ENCODE measurements at regions not wholly inside any gene's neighbourhood (a gene's known extent, or its start where the extent isn't known, plus 50 kb on each side); places are given as distances from the start of the nearest gene placed in this dataset.

DNA sequence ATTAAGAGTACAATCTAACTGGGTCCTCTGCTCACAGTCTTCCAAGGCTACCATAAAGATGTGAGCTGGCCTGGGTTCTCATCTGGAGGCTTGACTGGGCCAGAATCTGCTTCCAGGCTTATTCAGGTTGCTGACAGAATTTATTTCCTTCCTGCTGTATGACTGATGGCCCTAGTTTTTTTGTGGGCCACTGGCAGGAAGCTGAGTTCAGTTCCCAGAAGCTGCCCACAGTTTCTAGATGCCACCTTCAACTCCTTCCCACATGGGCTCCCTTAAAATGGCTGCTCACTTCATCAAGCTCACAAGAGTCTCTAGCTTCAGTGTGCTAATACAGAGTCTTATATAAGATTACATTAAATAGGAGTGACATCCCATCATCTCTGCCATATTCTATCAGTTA is 121.7 kb upstream of the CAND1 start:
- TF ChIP-seq POLR2A (IDR thresholded peaks at IDR 0.05; ENCODE audit: low read depth, low read length) (no peak), PAX5 (IDR thresholded peaks at IDR 0.05; ENCODE audit: insufficient read depth, low read length, severe bottlenecking) (no peak)

Data from GM12891 (cell line).